H4 (cell line): ENCODE measurements at regions not wholly inside any gene's neighbourhood (a gene's known extent, or its start where the extent isn't known, plus 50 kb on each side); places are given as distances from the start of the nearest gene placed in this dataset.

Experiments used
- DNase-seq: peaks from one replicate; pipeline ENCODE4 v3.0.0-alpha.2; 2015; ENCODE audit warnings: low spot score

DNA sequence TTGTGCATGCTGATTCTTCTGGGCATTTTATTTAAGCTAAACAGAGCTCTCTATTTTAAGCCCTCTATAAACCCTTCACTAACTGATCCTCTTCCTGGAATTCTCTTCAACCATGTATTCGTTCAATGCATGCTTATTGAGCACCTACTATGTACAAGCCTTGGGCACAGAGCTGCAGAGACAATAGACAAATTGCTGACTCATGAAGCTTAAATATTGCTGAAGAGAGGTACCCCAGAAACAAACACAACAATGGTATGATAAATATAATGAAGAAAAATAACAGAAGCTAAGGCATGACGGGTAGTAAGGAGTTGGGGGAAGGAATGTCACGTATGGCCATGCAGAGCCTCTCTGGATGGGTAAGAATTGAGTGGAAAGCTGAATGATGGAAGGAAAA is 222.2 kb downstream of the PPARGC1A start:
- DNase-seq: no peak

GRCh38 chr4:23660865-23661264 is 229.0 kb downstream of the PPARGC1A start:
- DNase-seq: no peak

DNA sequence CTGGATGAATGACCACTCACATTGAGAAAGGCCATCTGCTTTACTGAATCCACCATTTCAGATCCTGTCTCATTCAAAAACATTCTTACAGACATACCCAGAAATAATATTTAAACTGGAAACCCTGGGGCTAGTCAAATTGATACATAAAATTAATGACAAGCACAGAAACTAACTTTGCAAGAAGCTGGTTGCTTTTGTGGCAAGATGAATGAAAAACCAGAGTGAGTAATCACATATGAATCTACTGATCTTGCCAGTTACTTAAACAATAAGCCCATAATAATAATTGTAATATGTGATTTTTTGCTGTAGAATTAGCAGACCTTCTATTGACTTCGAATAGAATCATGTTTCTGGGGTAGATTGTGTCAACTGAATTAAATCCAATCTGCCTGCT is 235.1 kb downstream of the PPARGC1A start:
- DNase-seq: no peak

DNA sequence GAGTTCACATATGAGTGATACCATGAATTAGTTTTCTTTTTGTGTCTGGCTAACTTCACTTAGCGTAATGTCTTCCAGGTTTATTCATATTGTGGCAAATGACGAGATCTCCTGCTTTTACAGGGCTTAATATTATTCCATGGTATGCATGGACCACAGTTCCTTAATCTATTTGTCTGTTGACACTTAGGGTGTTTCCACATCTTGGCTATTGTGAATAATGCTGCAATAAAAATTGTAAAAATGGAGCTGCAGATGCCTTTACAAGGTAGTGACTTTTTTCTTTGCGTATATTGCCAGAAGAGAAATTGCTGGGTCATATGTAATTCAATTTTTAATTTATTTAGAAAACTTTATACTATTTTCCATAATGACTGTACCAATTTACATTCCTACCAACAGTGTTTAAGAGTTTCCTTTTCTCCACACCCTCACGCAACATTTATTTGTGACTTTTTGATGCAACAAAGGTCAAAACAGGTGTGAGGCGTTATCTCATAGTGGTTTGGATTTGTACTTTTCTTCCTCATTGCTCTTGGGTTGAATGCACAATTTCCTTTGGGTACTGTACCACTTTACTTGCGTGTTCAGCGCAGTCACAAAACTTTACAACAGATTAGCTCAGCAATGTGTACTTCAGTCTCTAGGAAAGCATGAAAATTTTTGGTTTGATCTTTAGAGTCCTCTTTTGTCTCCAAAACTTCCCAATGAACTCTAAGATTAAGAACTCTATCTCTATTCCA is 240.8 kb downstream of the PPARGC1A start:
- no peak for DNase-seq

- no peak for DNase-seq
Measured at GRCh38 chr4:23635468-23635867, 254.4 kb downstream of the PPARGC1A start.

GRCh38 chr4:23631255-23631950 is 258.4 kb downstream of the PPARGC1A start:
- peak; percentile 7 for DNase-seq

GRCh38 chr4:23630110-23630509 is 259.7 kb downstream of the PPARGC1A start:
- DNase-seq: no peak

GRCh38 chr4:23629421-23629820 is 260.4 kb downstream of the PPARGC1A start:
- no peak for DNase-seq

DNA sequence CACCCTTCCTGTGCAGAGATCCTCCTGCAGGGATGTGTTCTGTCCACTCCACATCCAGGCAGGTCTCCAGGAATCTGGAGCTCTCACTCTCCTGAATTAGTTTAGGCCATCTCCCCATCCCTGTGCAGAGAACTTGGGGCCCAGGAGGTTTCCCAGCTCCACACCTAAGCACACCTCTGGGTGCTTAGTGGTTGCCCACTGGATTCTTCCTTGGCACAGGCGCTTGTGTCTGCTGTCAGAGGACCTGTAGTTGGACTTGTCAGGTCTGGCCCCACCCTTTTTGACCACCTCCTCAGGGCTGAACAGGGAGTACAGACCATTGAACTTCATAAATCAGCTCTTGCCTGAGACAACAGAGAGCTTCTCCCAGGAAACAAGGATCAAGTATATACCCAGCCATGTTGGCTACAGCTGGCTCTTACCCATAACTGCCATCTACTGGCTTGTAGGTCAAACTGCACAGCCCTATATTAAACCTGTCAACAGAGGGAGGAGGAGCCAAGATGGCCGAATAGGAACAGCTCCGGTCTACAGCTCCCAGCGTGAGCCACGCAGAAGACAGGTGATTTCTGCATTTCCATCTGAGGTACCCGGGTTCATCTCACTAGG is 275.5 kb downstream of the PPARGC1A start:
- peak; percentile 85 for DNase-seq

DNA sequence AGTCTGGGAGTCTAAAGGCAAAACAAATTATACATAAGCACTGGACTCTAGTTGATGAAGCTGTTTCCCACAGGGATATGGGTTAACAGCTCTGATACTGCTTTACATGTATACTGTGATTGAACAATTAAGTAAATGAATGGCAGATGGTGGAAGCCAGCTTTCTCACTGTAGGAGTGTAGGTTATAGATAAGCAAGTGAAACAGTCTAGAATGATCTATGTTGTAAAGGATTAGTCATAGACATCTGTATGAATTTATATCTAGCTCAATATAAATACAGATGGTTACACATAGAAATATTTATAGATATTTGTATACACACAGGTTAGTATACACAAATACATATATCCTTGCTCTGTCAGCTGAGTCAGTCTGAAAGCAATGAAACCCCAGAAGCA is 276.1 kb downstream of the PPARGC1A start:
- no peak for DNase-seq

DNA sequence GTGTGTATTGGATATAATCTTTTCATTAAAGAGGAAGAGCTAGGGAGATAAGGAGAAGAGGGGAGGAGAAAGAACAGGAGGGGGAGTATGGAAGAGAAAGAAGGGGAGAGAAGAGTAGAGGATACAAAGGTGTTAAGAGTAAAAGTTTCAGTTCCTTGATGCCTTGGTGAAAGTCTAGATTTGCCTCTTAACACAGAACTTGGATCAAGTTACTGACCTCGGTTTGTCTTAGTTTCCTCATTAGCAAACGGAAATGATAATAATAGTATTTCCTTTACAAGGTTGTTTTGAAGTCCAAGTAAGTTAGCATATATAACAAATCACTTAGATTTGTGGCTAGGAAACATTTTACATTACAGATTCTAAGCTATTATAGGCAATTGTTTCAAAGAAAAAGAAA is 287.1 kb downstream of the PPARGC1A start:
- no peak for DNase-seq

- DNase-seq: no peak
Measured at GRCh38 chr4:23594125-23594524, 295.7 kb downstream of the PPARGC1A start.

DNA sequence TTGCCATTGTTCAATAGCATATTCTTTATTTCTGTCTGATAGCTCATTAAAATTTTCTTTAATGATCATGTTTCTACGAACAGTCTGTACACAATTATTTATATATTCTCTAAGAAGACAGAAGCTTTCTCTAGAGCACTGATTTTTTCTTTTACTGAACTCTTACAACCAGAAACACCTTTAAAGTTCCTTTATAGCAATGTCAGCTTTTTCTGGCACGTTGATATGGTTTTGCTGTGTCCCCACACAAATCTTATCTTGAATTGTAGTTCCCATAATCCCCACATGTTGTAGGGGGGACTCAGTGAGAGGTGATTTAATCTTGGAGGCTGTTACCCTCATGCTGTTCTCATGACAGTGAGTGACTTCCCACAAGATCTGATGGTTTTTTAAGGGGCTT is 299.4 kb downstream of the PPARGC1A start:
- DNase-seq: no peak

DNA sequence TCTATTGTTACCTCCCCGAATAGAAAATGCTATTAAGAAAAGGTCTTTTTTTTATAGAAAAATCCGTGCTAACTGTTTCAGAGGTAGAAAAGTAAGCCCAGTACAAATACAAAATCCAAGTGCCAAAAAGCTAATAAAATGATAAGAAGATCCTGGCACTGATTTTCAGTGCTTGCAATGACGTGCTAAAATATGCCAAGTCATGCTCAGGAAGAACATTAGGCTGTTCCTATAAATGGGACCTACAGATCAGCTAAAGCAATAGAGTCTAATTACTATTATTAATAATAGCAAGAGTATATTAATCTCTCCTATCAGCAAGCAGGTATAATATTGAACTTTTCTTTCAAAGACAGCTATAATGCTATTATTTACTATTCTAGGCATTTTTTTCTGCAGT is 305.8 kb downstream of the PPARGC1A start:
- no peak for DNase-seq

- DNase-seq: no peak
Measured at GRCh38 chr4:23582671-23583070, 307.2 kb downstream of the PPARGC1A start.

- DNase-seq: no peak
Measured at GRCh38 chr4:23579166-23579565, 310.7 kb downstream of the PPARGC1A start.

DNA sequence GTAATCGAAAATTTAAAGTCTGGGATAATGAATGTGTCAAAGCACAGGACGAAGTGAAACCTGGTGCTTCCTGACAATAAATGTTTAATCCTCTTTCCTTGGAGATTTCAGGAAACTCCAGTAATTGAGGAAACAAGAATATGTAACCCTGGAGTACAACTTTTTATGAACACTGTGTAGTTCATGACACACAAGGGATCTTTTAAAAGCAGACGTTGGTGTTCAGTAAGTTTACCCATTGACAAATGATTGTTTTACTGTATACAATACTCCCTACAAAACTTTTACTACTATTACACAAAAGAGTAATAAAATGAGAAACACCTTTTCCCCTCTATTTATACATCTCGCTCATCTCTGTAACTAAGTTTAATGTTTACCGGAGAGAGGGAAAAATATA is 312.4 kb downstream of the PPARGC1A start:
- no peak for DNase-seq

DNA sequence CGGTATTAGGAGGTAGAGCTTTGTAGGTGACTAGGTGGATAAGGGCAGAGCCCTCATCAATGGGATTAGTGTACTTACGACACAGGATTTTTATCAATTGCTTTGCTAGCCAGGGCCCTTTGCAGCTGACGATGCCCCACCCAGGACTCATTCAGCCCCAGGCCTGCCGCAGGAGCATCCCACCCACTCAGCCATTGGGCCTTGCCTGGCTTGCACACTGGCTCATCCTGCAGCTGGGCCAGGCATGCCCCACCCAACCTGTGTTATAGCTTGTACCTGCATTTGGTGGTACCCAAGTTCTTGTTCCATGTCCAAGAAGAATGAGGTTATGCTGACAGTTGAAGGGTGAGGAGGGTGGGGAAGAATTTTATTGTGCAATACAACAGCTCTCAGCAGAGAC is 317.5 kb downstream of the PPARGC1A start:
- DNase-seq: no peak

DNA sequence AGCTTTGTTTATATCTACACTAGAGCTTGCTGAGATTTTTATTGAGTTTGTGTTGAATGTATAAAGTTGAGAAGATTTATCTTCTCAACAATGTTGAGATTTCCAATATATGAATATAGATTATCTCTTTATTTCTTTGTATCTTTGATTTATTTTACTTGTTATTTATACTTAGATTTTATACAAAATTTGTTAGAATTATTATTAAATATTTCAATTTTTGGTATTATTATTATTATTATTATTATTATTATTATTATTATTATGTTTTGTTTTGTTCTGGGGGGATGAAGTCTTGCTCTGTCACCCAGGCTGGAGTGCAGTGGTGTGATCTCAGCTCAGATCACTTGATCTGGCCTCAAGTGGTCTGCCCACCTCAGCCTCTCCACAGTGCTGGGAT is 322.5 kb downstream of the PPARGC1A start:
- DNase-seq: no peak

- no peak for DNase-seq
Measured at GRCh38 chr4:23560748-23561147, 329.1 kb downstream of the PPARGC1A start.

DNA sequence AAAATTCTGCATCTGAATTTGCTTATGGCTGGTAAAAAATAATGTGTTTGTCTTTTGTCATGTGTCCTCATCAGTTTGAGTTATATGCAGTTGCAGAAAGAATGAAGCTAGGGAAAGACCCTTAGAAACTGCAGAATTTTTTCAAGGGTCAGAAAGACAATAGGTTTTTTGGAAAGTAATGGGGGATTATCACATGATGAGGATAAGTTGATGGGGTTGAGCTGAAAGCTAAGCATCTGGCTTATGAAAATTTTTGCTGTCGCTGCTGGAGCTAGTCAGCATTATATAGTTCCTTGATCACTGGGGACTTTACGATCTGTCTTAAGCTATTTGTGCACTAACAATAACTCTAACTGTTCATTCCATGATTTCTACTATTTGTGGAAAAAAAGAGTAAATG is 331.7 kb downstream of the PPARGC1A start:
- DNase-seq: no peak

GRCh38 chr4:23547601-23548000 is 342.2 kb downstream of the PPARGC1A start:
- DNase-seq: no peak

GRCh38 chr4:23547096-23547495 is 342.8 kb downstream of the PPARGC1A start:
- no peak for DNase-seq
